HCT116 (cell line): ENCODE measurements at regions not wholly inside any gene's neighbourhood (a gene's known extent, or its start where the extent isn't known, plus 50 kb on each side); places are given as distances from the start of the nearest gene placed in this dataset.

Experiments
- CBX3 ChIP-seq: IDR thresholded peaks from 2 replicates; pipeline ENCODE4 v1.6.1; 2012; ENCODE audit warnings: low read depth
- CTCF ChIP-seq, 3 experiments: fragments of 200-600 bp in 1 of 3; sonication (generic) in 1 of 3; IDR thresholded peaks in 2 of 3; conservative IDR thresholded peaks in 1 of 3; 2 replicates each; pipeline ENCODE4 v1.5.1; 2012 to 2017; ENCODE audit warnings: low read depth in 2 of 3, low read length in 2 of 3, antibody characterized with exemption in 1 of 3, borderline replicate concordance in 1 of 3, control low read depth in 1 of 3, mild to moderate bottlenecking in 1 of 3, mixed read lengths in 1 of 3, mixed run types in 1 of 3, moderate library complexity in 1 of 3; ENCODE audit not compliant: insufficient read depth in 1 of 3
- EZH2 ChIP-seq: fragments of 200-600 bp; sonication (generic); IDR thresholded peaks from 2 replicates; pipeline ENCODE4 v1.6.1; 2017; ENCODE audit warnings: antibody characterized with exemption, mixed run types
- FOSL1 ChIP-seq: IDR thresholded peaks from 2 replicates; pipeline ENCODE4 v1.6.1; 2012; ENCODE audit warnings: low read depth
- MAX ChIP-seq: IDR thresholded peaks from 2 replicates; pipeline ENCODE4 v1.6.1; 2012
- POLR2A ChIP-seq: IDR thresholded peaks from 2 replicates; pipeline ENCODE4 v1.7.0; 2011; ENCODE audit warnings: borderline replicate concordance; ENCODE audit not compliant: insufficient read depth, insufficient read length; ENCODE audit errors: extremely low read depth
- POLR2AphosphoS5 ChIP-seq: IDR thresholded peaks from 2 replicates; pipeline ENCODE4 v1.6.1; 2011; ENCODE audit warnings: mild to moderate bottlenecking, low read depth, low read length, moderate library complexity
- RAD21 ChIP-seq: IDR thresholded peaks from 2 replicates; pipeline ENCODE4 v1.6.1; 2012; ENCODE audit warnings: low read depth, mild to moderate bottlenecking
- REST ChIP-seq: IDR thresholded peaks from 2 replicates; pipeline ENCODE4 v1.6.1; 2012; ENCODE audit warnings: low read depth
- SIN3A ChIP-seq: IDR thresholded peaks from 2 replicates; pipeline ENCODE4 v1.6.1; 2012; ENCODE audit warnings: low read depth
- SP1 ChIP-seq: IDR thresholded peaks from 2 replicates; pipeline ENCODE4 v1.6.1; 2012; ENCODE audit warnings: low read depth
- YY1 ChIP-seq: IDR thresholded peaks from 2 replicates; pipeline ENCODE4 v1.6.1; 2011; ENCODE audit warnings: low read length, low read depth, moderate library complexity, mild to moderate bottlenecking; ENCODE audit not compliant: insufficient replicate concordance; ENCODE audit errors: extremely low read depth
- ZFX ChIP-seq: fragments of 450-650 bp; IDR thresholded peaks from 2 replicates; pipeline ENCODE4 v1.6.1; 2017

GRCh38 chr2:186103276-186103675 lies 364.7 kb downstream of the FSIP2 start:
- TF ChIP-seq EZH2: no peak
- TF ChIP-seq CTCF (IDR thresholded peaks at IDR 0.05 in 2 of 3, conservative IDR thresholded peaks at IDR 0.05 in 1 of 3; ENCODE audit: borderline replicate concordance in 1 of 3, insufficient read depth in 1 of 3, low read depth in 2 of 3, low read length in 2 of 3): no peak
- TF ChIP-seq POLR2AphosphoS5: no peak
- no peak for TF ChIP-seq POLR2A
- TF ChIP-seq RAD21: no peak
- no peak for TF ChIP-seq FOSL1
- no peak for TF ChIP-seq YY1
- no peak for TF ChIP-seq REST
- no peak for TF ChIP-seq SIN3A
- no peak for TF ChIP-seq CBX3
- no peak for TF ChIP-seq SP1
- no peak for TF ChIP-seq ZFX
- no peak for TF ChIP-seq MAX
